ENCODE measurements at regions not wholly inside any gene's neighbourhood (a gene's known extent, or its start where the extent isn't known, plus 50 kb on each side); places are given as distances from the start of the nearest gene placed in this dataset.
"Not testable (repeated sequence)": the region's sequence is repeated elsewhere in the genome, so short reads cannot be mapped to it uniquely, and the experiment has no call there.

GRCh38 chr6:11885159-11885558, 106.6 kb upstream of the ADTRP start:
- Histone ChIP-seq H3K27me3 (no peaks in the 10 kb centered on the region), H3K4me1 (no peaks in the 10 kb centered on the region), H3K9ac (ENCODE audit: low read depth in 2 of 2, low read length in 2 of 2) (no peak overlapping the region), H3K27ac (no peak overlapping the region), H3K36me3 (no peaks in the 10 kb centered on the region), H3K4me3 (no peak overlapping the region), H3K9me3 (no peaks in the 10 kb centered on the region)
- TF ChIP-seq CTCF (IDR thresholded peaks at IDR 0.05), result no peak
- intact Hi-C loops (cut with DNase I), result no loop called here
- no peak for DNase-seq

GRCh38 chr6:11883471-11883870, 104.9 kb upstream of the ADTRP start:
- H3K9ac ChIP-seq (ENCODE audit: low read depth in 2 of 2, low read length in 2 of 2); H3K27ac ChIP-seq; H3K36me3 ChIP-seq; H3K9me3 ChIP-seq; H3K4me1 ChIP-seq; DNase-seq; intact Hi-C loops (cut with DNase I); H3K4me3 ChIP-seq; H3K27me3 ChIP-seq: not testable (repeated sequence)

GRCh38 chr6:11880156-11880555, 101.6 kb upstream of the ADTRP start:
- H3K27ac ChIP-seq; H3K9me3 ChIP-seq; DNase-seq; H3K4me1 ChIP-seq; H3K36me3 ChIP-seq; H3K27me3 ChIP-seq; H3K4me3 ChIP-seq; intact Hi-C loops (cut with DNase I); H3K9ac ChIP-seq (ENCODE audit: low read depth in 2 of 2, low read length in 2 of 2): not testable (repeated sequence)

GRCh38 chr6:11878735-11879134, 100.1 kb upstream of the ADTRP start:
- no peaks in the 10 kb centered on the region for H3K9me3 ChIP-seq
- DNase-seq, result no peak
- H3K4me3 ChIP-seq, result no peak overlapping the region
- no peak for TF ChIP-seq CTCF (IDR thresholded peaks at IDR 0.05)
- intact Hi-C loops (cut with DNase I), result no loop called here
- no peaks in the 10 kb centered on the region for H3K36me3 ChIP-seq
- no peaks in the 10 kb centered on the region for H3K4me1 ChIP-seq
- no peak overlapping the region for H3K9ac ChIP-seq (ENCODE audit: low read depth in 2 of 2, low read length in 2 of 2)
- H3K27me3 ChIP-seq, result no peaks in the 10 kb centered on the region
- H3K27ac ChIP-seq, result no peak overlapping the region

GRCh38 chr6:11878029-11878428, 99.4 kb upstream of the ADTRP start:
- H3K4me3 ChIP-seq, result no peak overlapping the region
- no peak overlapping the region for H3K9ac ChIP-seq (ENCODE audit: low read depth in 2 of 2, low read length in 2 of 2)
- no peak for DNase-seq
- H3K27ac ChIP-seq, result no peak overlapping the region
- TF ChIP-seq CTCF (IDR thresholded peaks at IDR 0.05), result no peak
- H3K27me3 ChIP-seq, result no peaks in the 10 kb centered on the region
- intact Hi-C loops (cut with DNase I), result no loop called here
- no peaks in the 10 kb centered on the region for H3K36me3 ChIP-seq
- H3K4me1 ChIP-seq, result no peaks in the 10 kb centered on the region
- H3K9me3 ChIP-seq, result no peaks in the 10 kb centered on the region

- no peak for TF ChIP-seq CTCF (IDR thresholded peaks at IDR 0.05)
- no peak overlapping the region for H3K4me3 ChIP-seq
- no peaks in the 10 kb centered on the region for H3K4me1 ChIP-seq
- H3K27me3 ChIP-seq, result no peaks in the 10 kb centered on the region
- no peak for DNase-seq
- H3K9me3 ChIP-seq, result no peaks in the 10 kb centered on the region
- intact Hi-C loops (cut with DNase I), result no loop called here
- H3K36me3 ChIP-seq, result no peaks in the 10 kb centered on the region
- H3K9ac ChIP-seq (ENCODE audit: low read depth in 2 of 2, low read length in 2 of 2), result no peak overlapping the region
- H3K27ac ChIP-seq, result no peak overlapping the region
Measured at GRCh38 chr6:11876934-11877433, 98.4 kb upstream of the ADTRP start.
